Ovary (tissue), 3 donors: ENCODE measurements at regions not wholly inside any gene's neighbourhood (a gene's known extent, or its start where the extent isn't known, plus 50 kb on each side); places are given as distances from the start of the nearest gene placed in this dataset.

Source experiments
- CTCF ChIP-seq, 3 donors: fragments of 450-650 bp in 2 of 3; fragments of 200-600 bp in 1 of 3; IDR thresholded peaks; one replicate each; pipeline versions ENCODE4 v1.5.1 to v1.8.0; 2016 to 2022; ENCODE audit warnings: antibody characterized with exemption in 3 of 3, mild to moderate bottlenecking in 1 of 3
- EP300 ChIP-seq: sonication (generic); formaldehyde crosslinking; IDR thresholded peaks from one replicate; pipeline ENCODE4 v1.6.1; 2017; ENCODE audit warnings: antibody characterized with exemption
- POLR2A ChIP-seq: fragments of 450-650 bp; IDR thresholded peaks from one replicate; pipeline ENCODE4 v1.6.1; 2017; ENCODE audit warnings: antibody characterized with exemption, mild to moderate bottlenecking, moderate library complexity
- donor health status: DM: no; HTN: no; CAD: no.

GRCh38 chr1:80594013-80594412 lies 1206.7 kb upstream of the ADGRL2 start:
- no peak for TF ChIP-seq CTCF (IDR thresholded peaks at IDR 0.05)
- no peak for TF ChIP-seq POLR2A
- TF ChIP-seq EP300 = no peak
